Loucy (cell line): ENCODE measurements at regions not wholly inside any gene's neighbourhood (a gene's known extent, or its start where the extent isn't known, plus 50 kb on each side); places are given as distances from the start of the nearest gene placed in this dataset.

ENCODE experiments used
- EZH2phosphoT487 ChIP-seq: fragments of 200-600 bp; IDR thresholded peaks from 2 replicates; pipeline ENCODE4 v1.6.1; 2018; ENCODE audit warnings: antibody characterized with exemption, mild to moderate bottlenecking, moderate library complexity, borderline replicate concordance
- TF ChIP-seq, protein P1 (sequence below): fragments of 200-600 bp; sonication (generic); conservative IDR thresholded peaks from 2 replicates; pipeline ENCODE4 v1.5.1; 2014; ENCODE audit warnings: mild to moderate bottlenecking, antibody characterized with exemption, low read length

DNA sequence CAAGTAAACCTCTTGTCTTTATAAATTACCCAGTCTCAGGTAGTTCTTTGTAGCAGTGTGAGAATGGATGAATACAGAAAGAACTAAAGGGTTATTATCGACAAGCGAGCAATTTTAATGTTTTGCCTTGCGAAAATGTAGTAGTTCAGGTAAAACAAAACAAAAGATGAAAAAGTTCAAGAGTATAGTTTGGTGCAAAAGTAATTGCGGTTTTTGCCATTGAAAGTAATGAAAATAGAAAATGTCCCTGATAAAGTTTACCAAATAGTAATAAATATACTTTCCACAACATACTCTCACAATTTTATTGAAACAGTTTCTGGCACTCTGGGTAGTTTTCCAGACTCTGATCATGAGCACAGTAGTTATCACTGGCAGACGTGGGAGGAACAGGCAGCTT, 71.9 kb upstream of the SLC35B3 start:
- TF ChIP-seq, protein P1, sequence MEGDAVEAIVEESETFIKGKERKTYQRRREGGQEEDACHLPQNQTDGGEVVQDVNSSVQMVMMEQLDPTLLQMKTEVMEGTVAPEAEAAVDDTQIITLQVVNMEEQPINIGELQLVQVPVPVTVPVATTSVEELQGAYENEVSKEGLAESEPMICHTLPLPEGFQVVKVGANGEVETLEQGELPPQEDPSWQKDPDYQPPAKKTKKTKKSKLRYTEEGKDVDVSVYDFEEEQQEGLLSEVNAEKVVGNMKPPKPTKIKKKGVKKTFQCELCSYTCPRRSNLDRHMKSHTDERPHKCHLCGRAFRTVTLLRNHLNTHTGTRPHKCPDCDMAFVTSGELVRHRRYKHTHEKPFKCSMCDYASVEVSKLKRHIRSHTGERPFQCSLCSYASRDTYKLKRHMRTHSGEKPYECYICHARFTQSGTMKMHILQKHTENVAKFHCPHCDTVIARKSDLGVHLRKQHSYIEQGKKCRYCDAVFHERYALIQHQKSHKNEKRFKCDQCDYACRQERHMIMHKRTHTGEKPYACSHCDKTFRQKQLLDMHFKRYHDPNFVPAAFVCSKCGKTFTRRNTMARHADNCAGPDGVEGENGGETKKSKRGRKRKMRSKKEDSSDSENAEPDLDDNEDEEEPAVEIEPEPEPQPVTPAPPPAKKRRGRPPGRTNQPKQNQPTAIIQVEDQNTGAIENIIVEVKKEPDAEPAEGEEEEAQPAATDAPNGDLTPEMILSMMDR: no peak
- no peak for TF ChIP-seq EZH2phosphoT487
